ENCODE measurements at regions not wholly inside any gene's neighbourhood (a gene's known extent, or its start where the extent isn't known, plus 50 kb on each side); places are given as distances from the start of the nearest gene placed in this dataset.

GRCh38 chr5:167351316-167351715 lies 940.1 kb upstream of the WWC1 start:
- no peak overlapping the region for H3K27ac Mint-ChIP-seq
- DNase-seq = no peak
- H3K4me3 ChIP-seq (ENCODE audit: low read depth, low read length) = no peak overlapping the region

GRCh38 chr5:167352801-167353200 lies 938.6 kb upstream of the WWC1 start:
- H3K4me3 ChIP-seq (ENCODE audit: low read depth, low read length) = no peak overlapping the region

More at GRCh38 chr5:167351316-167351715, 940.1 kb upstream of the WWC1 start:
- no peak for ATAC-seq (ENCODE audit: low read depth in 2 of 2)
- H3K36me3 Mint-ChIP-seq = no peaks in the 10 kb centered on the region
- Histone ChIP-seq H3K27ac (ENCODE audit: insufficient read depth, low read length, poor library complexity, severe bottlenecking) (no peak overlapping the region), H3K27me3 (ENCODE audit: control insufficient read depth, insufficient read depth, low read length) (no peaks in the 10 kb centered on the region), H3K4me1 (ENCODE audit: control insufficient read depth, insufficient read depth, low read length, poor library complexity, severe bottlenecking) (no peaks in the 10 kb centered on the region), H3K36me3 (ENCODE audit: control insufficient read depth, insufficient read depth, low read length) (no peaks in the 10 kb centered on the region), H3K9me3 (ENCODE audit: control insufficient read depth in 2 of 2, low read length in 2 of 2) (peaks cover 2 to 8% of the 10 kb centered on the region in 2 experiments)
- no peak overlapping the region for H3K4me3 Mint-ChIP-seq
- peaks cover 0 to 15% (median 2%) of the 10 kb centered on the region in 7 donors for H3K9me3 Mint-ChIP-seq
- H3K4me1 Mint-ChIP-seq = no peaks in the 10 kb centered on the region
- no peaks in the 10 kb centered on the region for H3K27me3 Mint-ChIP-seq

GRCh38 chr5:167355346-167355745 lies 936.1 kb upstream of the WWC1 start:
- Histone ChIP-seq H3K36me3 (ENCODE audit: control insufficient read depth, insufficient read depth, low read length) (no peaks in the 10 kb centered on the region), H3K27me3 (ENCODE audit: control insufficient read depth, insufficient read depth, low read length) (no peaks in the 10 kb centered on the region), H3K4me3 (ENCODE audit: low read depth, low read length) (no peak overlapping the region), H3K27ac (ENCODE audit: insufficient read depth, low read length, poor library complexity, severe bottlenecking) (no peak overlapping the region), H3K4me1 (ENCODE audit: control insufficient read depth, insufficient read depth, low read length, poor library complexity, severe bottlenecking) (no peaks in the 10 kb centered on the region), H3K9me3 (ENCODE audit: control insufficient read depth in 2 of 2, low read length in 2 of 2) (peaks cover 5 to 13% of the 10 kb centered on the region in 2 experiments)
- Mint-ChIP-seq H3K4me1 (no peaks in the 10 kb centered on the region), H3K36me3 (no peaks in the 10 kb centered on the region), H3K4me3 (no peak overlapping the region), H3K27me3 (no peaks in the 10 kb centered on the region), H3K27ac (no peak overlapping the region), H3K9me3 (peaks cover 0 to 7% (median 2%) of the 10 kb centered on the region in 7 donors)
- ATAC-seq (ENCODE audit: low read depth in 2 of 2) = no peak
- no peak for DNase-seq

More at GRCh38 chr5:167352801-167353200, 938.6 kb upstream of the WWC1 start:
- Histone ChIP-seq H3K27ac (ENCODE audit: insufficient read depth, low read length, poor library complexity, severe bottlenecking) (no peak overlapping the region), H3K9me3 (ENCODE audit: control insufficient read depth in 2 of 2, low read length in 2 of 2) (peaks cover 2 to 8% of the 10 kb centered on the region in 2 experiments), H3K36me3 (ENCODE audit: control insufficient read depth, insufficient read depth, low read length) (no peaks in the 10 kb centered on the region), H3K27me3 (ENCODE audit: control insufficient read depth, insufficient read depth, low read length) (no peaks in the 10 kb centered on the region), H3K4me1 (ENCODE audit: control insufficient read depth, insufficient read depth, low read length, poor library complexity, severe bottlenecking) (no peaks in the 10 kb centered on the region)
- no peaks in the 10 kb centered on the region for H3K27me3 Mint-ChIP-seq
- ATAC-seq (ENCODE audit: low read depth in 2 of 2) (no peak), DNase-seq (no peak)
- H3K4me1 Mint-ChIP-seq = no peaks in the 10 kb centered on the region
- peaks cover 0 to 14% (median 2%) of the 10 kb centered on the region in 7 donors for H3K9me3 Mint-ChIP-seq
- H3K36me3 Mint-ChIP-seq = no peaks in the 10 kb centered on the region
- no peak overlapping the region for H3K4me3 Mint-ChIP-seq
- no peak overlapping the region for H3K27ac Mint-ChIP-seq

- H3K27ac ChIP-seq (ENCODE audit: insufficient read depth, low read length, poor library complexity, severe bottlenecking) = no peak overlapping the region
- H3K9me3 ChIP-seq (ENCODE audit: control insufficient read depth in 2 of 2, low read length in 2 of 2) = peaks cover 5 to 13% of the 10 kb centered on the region in 2 experiments
- H3K4me1 ChIP-seq (ENCODE audit: control insufficient read depth, insufficient read depth, low read length, poor library complexity, severe bottlenecking) = no peaks in the 10 kb centered on the region
- no peak overlapping the region for H3K4me3 ChIP-seq (ENCODE audit: low read depth, low read length)
- H3K4me1 Mint-ChIP-seq = no peaks in the 10 kb centered on the region
- no peaks in the 10 kb centered on the region for H3K27me3 Mint-ChIP-seq
- peaks cover 1 to 10% (median 5%) of the 10 kb centered on the region in 7 donors for H3K9me3 Mint-ChIP-seq
- ATAC-seq (ENCODE audit: low read depth in 2 of 2) = no peak
- no peaks in the 10 kb centered on the region for H3K36me3 Mint-ChIP-seq
- no peaks in the 10 kb centered on the region for H3K27me3 ChIP-seq (ENCODE audit: control insufficient read depth, insufficient read depth, low read length)
- no peak overlapping the region for H3K27ac Mint-ChIP-seq
- no peak for DNase-seq
- H3K4me3 Mint-ChIP-seq = no peak overlapping the region
- H3K36me3 ChIP-seq (ENCODE audit: control insufficient read depth, insufficient read depth, low read length) = no peaks in the 10 kb centered on the region
Observed at GRCh38 chr5:167356374-167356773, 935.1 kb upstream of the WWC1 start.

GRCh38 chr5:167358868-167359492 lies 932.5 kb upstream of the WWC1 start:
- Histone ChIP-seq H3K4me3 (ENCODE audit: low read depth, low read length) (no peak overlapping the region), H3K27ac (ENCODE audit: insufficient read depth, low read length, poor library complexity, severe bottlenecking) (no peak overlapping the region), H3K4me1 (ENCODE audit: control insufficient read depth, insufficient read depth, low read length, poor library complexity, severe bottlenecking) (no peaks in the 10 kb centered on the region), H3K36me3 (ENCODE audit: control insufficient read depth, insufficient read depth, low read length) (no peaks in the 10 kb centered on the region), H3K27me3 (ENCODE audit: control insufficient read depth, insufficient read depth, low read length) (no peaks in the 10 kb centered on the region), H3K9me3 (ENCODE audit: control insufficient read depth in 2 of 2, low read length in 2 of 2) (peaks cover 5 to 13% of the 10 kb centered on the region in 2 experiments)
- Mint-ChIP-seq H3K27me3 (no peaks in the 10 kb centered on the region), H3K9me3 (peaks cover under 1 to 16% (median 6%) of the 10 kb centered on the region in 7 donors), H3K4me1 (no peaks in the 10 kb centered on the region), H3K27ac (no peak overlapping the region), H3K36me3 (no peaks in the 10 kb centered on the region), H3K4me3 (no peak overlapping the region)
- ATAC-seq (ENCODE audit: low read depth in 2 of 2) (no peak), DNase-seq (no peak)

- Mint-ChIP-seq H3K36me3 (no peaks in the 10 kb centered on the region), H3K4me1 (no peaks in the 10 kb centered on the region), H3K27me3 (no peaks in the 10 kb centered on the region), H3K4me3 (no peak overlapping the region), H3K27ac (no peak overlapping the region), H3K9me3 (peaks cover 2 to 15% (median 6%) of the 10 kb centered on the region in 7 donors)
- Histone ChIP-seq H3K4me1 (ENCODE audit: control insufficient read depth, insufficient read depth, low read length, poor library complexity, severe bottlenecking) (no peaks in the 10 kb centered on the region), H3K9me3 (ENCODE audit: control insufficient read depth in 2 of 2, low read length in 2 of 2) (peaks cover 3 to 4% of the 10 kb centered on the region in 2 experiments), H3K27ac (ENCODE audit: insufficient read depth, low read length, poor library complexity, severe bottlenecking) (no peak overlapping the region), H3K36me3 (ENCODE audit: control insufficient read depth, insufficient read depth, low read length) (no peaks in the 10 kb centered on the region), H3K27me3 (ENCODE audit: control insufficient read depth, insufficient read depth, low read length) (no peaks in the 10 kb centered on the region), H3K4me3 (ENCODE audit: low read depth, low read length) (no peak overlapping the region)
- ATAC-seq (ENCODE audit: low read depth in 2 of 2) (no peak), DNase-seq (no peak)
Observed at GRCh38 chr5:167361795-167362194, 929.6 kb upstream of the WWC1 start.

GRCh38 chr5:167363065-167363464 lies 928.4 kb upstream of the WWC1 start:
- Histone ChIP-seq H3K27me3 (ENCODE audit: control insufficient read depth, insufficient read depth, low read length) (no peaks in the 10 kb centered on the region), H3K9me3 (ENCODE audit: control insufficient read depth in 2 of 2, low read length in 2 of 2) (peaks cover 0 to 4% of the 10 kb centered on the region in 2 experiments), H3K4me3 (ENCODE audit: low read depth, low read length) (no peak overlapping the region), H3K27ac (ENCODE audit: insufficient read depth, low read length, poor library complexity, severe bottlenecking) (no peak overlapping the region), H3K4me1 (ENCODE audit: control insufficient read depth, insufficient read depth, low read length, poor library complexity, severe bottlenecking) (no peaks in the 10 kb centered on the region), H3K36me3 (ENCODE audit: control insufficient read depth, insufficient read depth, low read length) (no peaks in the 10 kb centered on the region)
- DNase-seq (no peak), ATAC-seq (ENCODE audit: low read depth in 2 of 2) (no peak)
- H3K27me3 Mint-ChIP-seq = no peaks in the 10 kb centered on the region
- no peak overlapping the region for H3K27ac Mint-ChIP-seq
- H3K9me3 Mint-ChIP-seq = peaks cover 2 to 15% (median 6%) of the 10 kb centered on the region in 7 donors
- H3K4me3 Mint-ChIP-seq = no peak overlapping the region
- H3K36me3 Mint-ChIP-seq = no peaks in the 10 kb centered on the region
- H3K4me1 Mint-ChIP-seq = no peaks in the 10 kb centered on the region

- no peak overlapping the region for H3K27ac Mint-ChIP-seq
- Histone ChIP-seq H3K4me3 (ENCODE audit: low read depth, low read length) (no peak overlapping the region), H3K9me3 (ENCODE audit: control insufficient read depth in 2 of 2, low read length in 2 of 2) (no peaks in the 10 kb centered on the region), H3K27ac (ENCODE audit: insufficient read depth, low read length, poor library complexity, severe bottlenecking) (no peak overlapping the region), H3K4me1 (ENCODE audit: control insufficient read depth, insufficient read depth, low read length, poor library complexity, severe bottlenecking) (no peaks in the 10 kb centered on the region), H3K27me3 (ENCODE audit: control insufficient read depth, insufficient read depth, low read length) (no peaks in the 10 kb centered on the region), H3K36me3 (ENCODE audit: control insufficient read depth, insufficient read depth, low read length) (no peaks in the 10 kb centered on the region)
- ATAC-seq (ENCODE audit: low read depth in 2 of 2) (no peak), DNase-seq (no peak)
- H3K9me3 Mint-ChIP-seq = peaks cover 1 to 17% (median 6%) of the 10 kb centered on the region in 7 donors
- H3K4me3 Mint-ChIP-seq = no peak overlapping the region
- no peaks in the 10 kb centered on the region for H3K4me1 Mint-ChIP-seq
- no peaks in the 10 kb centered on the region for H3K27me3 Mint-ChIP-seq
- H3K36me3 Mint-ChIP-seq = no peaks in the 10 kb centered on the region
Observed at GRCh38 chr5:167375125-167375524, 916.3 kb upstream of the WWC1 start.
